OCI-LY7 (cell line): ENCODE measurements at regions not wholly inside any gene's neighbourhood (a gene's known extent, or its start where the extent isn't known, plus 50 kb on each side); places are given as distances from the start of the nearest gene placed in this dataset.

Experiments used
- CTCF ChIP-seq: fragments of 200-600 bp; sonication (generic); conservative IDR thresholded peaks from 2 replicates; pipeline ENCODE4 v1.5.1; 2014; ENCODE audit warnings: mild to moderate bottlenecking, antibody characterized with exemption, low read length, moderate library complexity, mixed read lengths
- EZH2phosphoT487 ChIP-seq: fragments of 200-600 bp; sonication (generic); IDR thresholded peaks from 2 replicates; pipeline ENCODE4 v1.6.1; 2018; ENCODE audit warnings: low read depth, borderline replicate concordance, mild to moderate bottlenecking, mixed run types, antibody characterized with exemption, low read length, moderate library complexity, mixed read lengths

- TF ChIP-seq CTCF (no peak), EZH2phosphoT487 (no peak)
These were observed 87.9 kb downstream of the PLXNA1 start for GRCh38 chr3:127070776-127071175.
